Smooth muscle cell (in vitro differentiated cells): ENCODE measurements at regions not wholly inside any gene's neighbourhood (a gene's known extent, or its start where the extent isn't known, plus 50 kb on each side); places are given as distances from the start of the nearest gene placed in this dataset.
"Not testable (repeated sequence)": the region's sequence is repeated elsewhere in the genome, so short reads cannot be mapped to it uniquely, and the experiment has no call there.

Source experiments
- DNase-seq: peaks from one replicate; lab custom pipeline; 2025; ENCODE audit not compliant: unreplicated experiment; lab: John Stamatoyannopoulos, UW
- H2AFZ ChIP-seq: fragments of 200-600 bp; sonication (generic); 2 replicates; pipeline ENCODE4 v1.6.0; 2016; ENCODE audit warnings: antibody characterized with exemption, low read depth, mild to moderate bottlenecking
- H3F3A ChIP-seq: fragments of 200-600 bp; sonication (generic); 2 replicates; pipeline ENCODE4 v1.6.0; 2017; ENCODE audit warnings: antibody characterized with exemption, low read depth
- H3K27ac ChIP-seq: fragments of 200-600 bp; sonication (generic); 2 replicates; pipeline ENCODE4 v1.5.1; 2016; ENCODE audit warnings: low read depth, mild to moderate bottlenecking
- H3K27me3 ChIP-seq: fragments of 200-600 bp; sonication (generic); 2 replicates; pipeline ENCODE4 v1.6.1; 2016; ENCODE audit warnings: low read depth, mild to moderate bottlenecking
- H3K36me3 ChIP-seq: fragments of 200-600 bp; sonication (generic); 2 replicates; pipeline ENCODE4 v1.5.1; 2016; ENCODE audit warnings: low read depth
- H3K4me1 ChIP-seq: fragments of 200-600 bp; sonication (generic); 2 replicates; pipeline ENCODE4 v1.5.1; 2016; ENCODE audit warnings: low read depth
- H3K4me2 ChIP-seq: fragments of 200-600 bp; sonication (generic); 2 replicates; pipeline ENCODE4 v1.6.0; 2016; ENCODE audit warnings: mild to moderate bottlenecking
- H3K4me3 ChIP-seq: fragments of 200-600 bp; sonication (generic); 2 replicates; pipeline ENCODE4 v1.5.1; 2016; ENCODE audit warnings: mild to moderate bottlenecking
- H3K79me2 ChIP-seq: fragments of 200-600 bp; sonication (generic); 2 replicates; pipeline ENCODE4 v1.6.0; 2016; ENCODE audit warnings: low read depth, mild to moderate bottlenecking
- H3K9ac ChIP-seq: fragments of 200-600 bp; sonication (generic); 2 replicates; pipeline ENCODE4 v1.6.0; 2016; ENCODE audit warnings: low read depth
- H3K9me3 ChIP-seq: fragments of 200-600 bp; sonication (generic); replicated peaks from 2 replicates; pipeline ENCODE4 v1.5.1; 2016; ENCODE audit warnings: low read depth
- H4K20me1 ChIP-seq: fragments of 200-600 bp; sonication (generic); 2 replicates; pipeline ENCODE4 v1.6.0; 2016; ENCODE audit warnings: low read depth
- CTCF ChIP-seq: fragments of 200-600 bp; sonication (generic); IDR thresholded peaks from 2 replicates; pipeline ENCODE4 v1.5.1; 2017; ENCODE audit warnings: borderline replicate concordance, mild to moderate bottlenecking, antibody characterized with exemption; ENCODE audit not compliant: insufficient read depth, poor library complexity, severe bottlenecking
- WGBS: methylation state at CpG from one replicate; pipeline ENCODE4 v1.1.7; 2016; ENCODE audit warnings: low lambda C conversion rate; 5-methylcytosine and 5-hydroxymethylcytosine counted together

- H3K4me3 ChIP-seq = no peak overlapping the region
- no peak overlapping the region for H3K27ac ChIP-seq
- H3K27me3 ChIP-seq = no peaks in the 10 kb centered on the region
- no peaks in the 10 kb centered on the region for H3F3A ChIP-seq
- no peaks in the 10 kb centered on the region for H3K36me3 ChIP-seq
- no peak overlapping the region for H3K9ac ChIP-seq
- H3K79me2 ChIP-seq = no peaks in the 10 kb centered on the region
- H4K20me1 ChIP-seq = no peaks in the 10 kb centered on the region
- 95% methylated on average over 5 of the region's 9 CpGs for WGBS
- H3K4me1 ChIP-seq = no peaks in the 10 kb centered on the region
- TF ChIP-seq CTCF = no peak
- H2AFZ ChIP-seq = no peak overlapping the region
- H3K9me3 ChIP-seq = no peaks in the 10 kb centered on the region
- H3K4me2 ChIP-seq = no peak overlapping the region
- DNase-seq = no peak
Observed at GRCh38 chr3:156052115-156052514, 68.3 kb upstream of the KCNAB1 start.

- WGBS = 85% methylated on average over 2 of the region's 2 CpGs
- Histone ChIP-seq H3K9me3 (no peaks in the 10 kb centered on the region), H3K27ac (no peak overlapping the region), H3K36me3 (no peaks in the 10 kb centered on the region), H3K4me1 (no peaks in the 10 kb centered on the region), H3K4me2 (no peak overlapping the region), H3K4me3 (no peak overlapping the region), H4K20me1 (no peaks in the 10 kb centered on the region), H3K9ac (no peak overlapping the region), H3K27me3 (no peaks in the 10 kb centered on the region), H3K79me2 (no peaks in the 10 kb centered on the region), H2AFZ (no peak overlapping the region), H3F3A (no peaks in the 10 kb centered on the region)
- no peak for TF ChIP-seq CTCF
- DNase-seq = no peak
Observed at GRCh38 chr3:156059950-156060501, 60.4 kb upstream of the KCNAB1 start.

GRCh38 chr3:156068151-156068550 is 52.2 kb upstream of the KCNAB1 start:
- not testable (repeated sequence) for H3K4me3 ChIP-seq, H3K9me3 ChIP-seq, H3K4me2 ChIP-seq, H3K27me3 ChIP-seq, H3K27ac ChIP-seq, DNase-seq, H3K79me2 ChIP-seq, H3K4me1 ChIP-seq, H2AFZ ChIP-seq, H4K20me1 ChIP-seq, H3K9ac ChIP-seq, H3F3A ChIP-seq, H3K36me3 ChIP-seq
- 98% methylated on average over 3 of the region's 3 CpGs for WGBS

- Histone ChIP-seq H3K9ac (no peak overlapping the region), H3F3A (no peaks in the 10 kb centered on the region), H3K4me2 (no peak overlapping the region), H2AFZ (no peak overlapping the region), H3K27ac (no peak overlapping the region), H3K9me3 (no peaks in the 10 kb centered on the region), H3K4me3 (no peak overlapping the region), H3K36me3 (no peaks in the 10 kb centered on the region), H3K27me3 (no peaks in the 10 kb centered on the region), H3K4me1 (no peaks in the 10 kb centered on the region), H3K79me2 (no peaks in the 10 kb centered on the region), H4K20me1 (no peaks in the 10 kb centered on the region)
- 91% methylated on average over 2 of the region's 2 CpGs for WGBS
- no peak for TF ChIP-seq CTCF
- no peak for DNase-seq
Observed at GRCh38 chr3:156070028-156070427, 50.4 kb upstream of the KCNAB1 start.
